Hepatocyte (in vitro differentiated cells): ENCODE measurements at regions not wholly inside any gene's neighbourhood (a gene's known extent, or its start where the extent isn't known, plus 50 kb on each side); places are given as distances from the start of the nearest gene placed in this dataset.

Source experiments
- DNase-seq: peaks from one replicate; pipeline ENCODE4 v3.0.0-alpha.2; 2016; ENCODE audit warnings: low spot score
- H2AFZ ChIP-seq: fragments of 200-600 bp; sonication (generic); 2 replicates; pipeline ENCODE4 v1.6.0; 2016; ENCODE audit warnings: antibody characterized with exemption, mild to moderate bottlenecking
- H3K27ac ChIP-seq: fragments of 200-600 bp; sonication (generic); 2 replicates; pipeline ENCODE4 v1.5.1; 2016; ENCODE audit warnings: mild to moderate bottlenecking
- H3K27me3 ChIP-seq: fragments of 200-600 bp; sonication (generic); 2 replicates; pipeline ENCODE4 v1.6.1; 2016
- H3K36me3 ChIP-seq: fragments of 200-600 bp; sonication (generic); replicated peaks from 2 replicates; pipeline ENCODE4 v1.5.1; 2016; ENCODE audit warnings: low read depth; ENCODE audit not compliant: insufficient read depth
- H3K4me1 ChIP-seq: fragments of 200-600 bp; sonication (generic); 2 replicates; pipeline ENCODE4 v1.5.1; 2016; ENCODE audit warnings: mild to moderate bottlenecking, moderate library complexity; ENCODE audit not compliant: insufficient read depth
- H3K4me2 ChIP-seq: fragments of 200-600 bp; sonication (generic); 2 replicates; pipeline ENCODE4 v1.6.0; 2016
- H3K4me3 ChIP-seq: fragments of 200-600 bp; sonication (generic); 2 replicates; pipeline ENCODE4 v1.5.1; 2016; ENCODE audit warnings: mild to moderate bottlenecking
- H3K79me2 ChIP-seq: fragments of 200-600 bp; sonication (generic); 2 replicates; pipeline ENCODE4 v1.6.0; 2017; ENCODE audit warnings: mild to moderate bottlenecking
- H3K9me2 ChIP-seq: fragments of 200-600 bp; sonication (generic); replicated peaks from 2 replicates; pipeline ENCODE4 v1.6.0; 2017; ENCODE audit warnings: mild to moderate bottlenecking; ENCODE audit not compliant: insufficient read depth
- H3K9me3 ChIP-seq: fragments of 200-600 bp; sonication (generic); 2 replicates; pipeline ENCODE4 v1.5.1; 2016; ENCODE audit warnings: low read depth, mild to moderate bottlenecking
- H4K20me1 ChIP-seq: fragments of 200-600 bp; sonication (generic); 2 replicates; pipeline ENCODE4 v1.6.0; 2016; ENCODE audit warnings: mild to moderate bottlenecking; ENCODE audit not compliant: insufficient read depth, poor library complexity, severe bottlenecking
- EZH2 ChIP-seq: fragments of 200-600 bp; sonication (generic); IDR thresholded peaks from 2 replicates; pipeline ENCODE4 v1.6.1; 2016; ENCODE audit warnings: antibody characterized with exemption, mild to moderate bottlenecking, borderline replicate concordance
- EZH2phosphoT487 ChIP-seq: fragments of 200-600 bp; sonication (generic); IDR thresholded peaks from one replicate; pipeline ENCODE4 v1.6.1; 2018; ENCODE audit warnings: antibody characterized with exemption, mild to moderate bottlenecking, low read depth, moderate library complexity; ENCODE audit not compliant: unreplicated experiment, severe bottlenecking
- WGBS: methylation state at CpG from one replicate; pipeline ENCODE4 v1.1.6; 2016; ENCODE audit warnings: low lambda C conversion rate; ENCODE audit errors: missing lambda C conversion rate; 5-methylcytosine and 5-hydroxymethylcytosine counted together
- TF ChIP-seq, protein P1 (sequence below): fragments of 200-600 bp; sonication (generic); IDR thresholded peaks from 2 replicates; pipeline ENCODE4 v1.5.1; 2016; ENCODE audit warnings: antibody characterized with exemption, mild to moderate bottlenecking; ENCODE audit not compliant: poor library complexity

- Histone ChIP-seq H3K4me1 (no peaks in the 10 kb centered on the region), H3K27ac (no peak overlapping the region), H2AFZ (no peak overlapping the region), H3K4me2 (no peak overlapping the region), H3K9me2 (no peaks in the 10 kb centered on the region), H3K9me3 (no peaks in the 10 kb centered on the region), H3K27me3 (no peaks in the 10 kb centered on the region), H3K4me3 (no peak overlapping the region), H4K20me1 (no peaks in the 10 kb centered on the region), H3K36me3 (no peaks in the 10 kb centered on the region), H3K79me2 (no peaks in the 10 kb centered on the region)
- 77% methylated on average over 3 of the region's 3 CpGs for WGBS
- TF ChIP-seq EZH2phosphoT487 (no peak), EZH2 (no peak)
- TF ChIP-seq, protein P1, sequence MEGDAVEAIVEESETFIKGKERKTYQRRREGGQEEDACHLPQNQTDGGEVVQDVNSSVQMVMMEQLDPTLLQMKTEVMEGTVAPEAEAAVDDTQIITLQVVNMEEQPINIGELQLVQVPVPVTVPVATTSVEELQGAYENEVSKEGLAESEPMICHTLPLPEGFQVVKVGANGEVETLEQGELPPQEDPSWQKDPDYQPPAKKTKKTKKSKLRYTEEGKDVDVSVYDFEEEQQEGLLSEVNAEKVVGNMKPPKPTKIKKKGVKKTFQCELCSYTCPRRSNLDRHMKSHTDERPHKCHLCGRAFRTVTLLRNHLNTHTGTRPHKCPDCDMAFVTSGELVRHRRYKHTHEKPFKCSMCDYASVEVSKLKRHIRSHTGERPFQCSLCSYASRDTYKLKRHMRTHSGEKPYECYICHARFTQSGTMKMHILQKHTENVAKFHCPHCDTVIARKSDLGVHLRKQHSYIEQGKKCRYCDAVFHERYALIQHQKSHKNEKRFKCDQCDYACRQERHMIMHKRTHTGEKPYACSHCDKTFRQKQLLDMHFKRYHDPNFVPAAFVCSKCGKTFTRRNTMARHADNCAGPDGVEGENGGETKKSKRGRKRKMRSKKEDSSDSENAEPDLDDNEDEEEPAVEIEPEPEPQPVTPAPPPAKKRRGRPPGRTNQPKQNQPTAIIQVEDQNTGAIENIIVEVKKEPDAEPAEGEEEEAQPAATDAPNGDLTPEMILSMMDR, result no peak
- no peak for DNase-seq
Measured at GRCh38 chr21:36241717-36242116, 78.3 kb upstream of the MORC3 start.

DNA sequence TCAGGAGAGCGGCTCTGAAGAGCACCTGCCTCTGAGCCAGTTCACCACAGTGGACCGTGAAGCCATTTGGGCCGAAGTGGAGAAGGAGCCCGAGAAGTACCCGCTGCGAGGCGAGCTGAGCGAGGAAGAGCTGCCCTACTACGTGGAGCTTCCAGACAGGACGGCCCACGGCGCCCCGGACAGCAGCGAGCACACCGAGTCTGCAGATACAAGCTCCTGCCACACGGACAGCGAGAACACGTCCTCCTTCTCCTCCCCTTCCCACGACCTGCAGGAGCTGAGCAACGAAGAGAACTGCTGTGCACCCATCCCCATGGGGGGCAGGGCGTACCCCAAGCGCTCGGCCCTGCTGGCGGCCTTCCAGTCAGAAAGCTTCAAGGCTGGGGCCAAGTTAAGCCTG, 74.9 kb upstream of the MORC3 start:
- Histone ChIP-seq H4K20me1 (no peaks in the 10 kb centered on the region), H3K4me3 (no peak overlapping the region), H3K27me3 (no peaks in the 10 kb centered on the region), H3K9me3 (no peaks in the 10 kb centered on the region), H3K4me2 (no peak overlapping the region), H2AFZ (no peak overlapping the region), H3K79me2 (no peaks in the 10 kb centered on the region), H3K36me3 (no peaks in the 10 kb centered on the region), H3K27ac (no peak overlapping the region), H3K4me1 (no peaks in the 10 kb centered on the region), H3K9me2 (no peaks in the 10 kb centered on the region)
- WGBS, result 97% methylated on average over 23 of the region's 24 CpGs
- TF ChIP-seq, protein P1, result no peak
- TF ChIP-seq EZH2, result no peak
- TF ChIP-seq EZH2phosphoT487, result no peak
- DNase-seq, result no peak

GRCh38 chr21:36245649-36246048, 74.3 kb upstream of the MORC3 start:
- TF ChIP-seq EZH2, result no peak
- no peak for TF ChIP-seq EZH2phosphoT487
- TF ChIP-seq, protein P1, result no peak
- Histone ChIP-seq H4K20me1 (no peaks in the 10 kb centered on the region), H3K9me2 (no peaks in the 10 kb centered on the region), H3K27ac (no peak overlapping the region), H3K27me3 (no peaks in the 10 kb centered on the region), H3K4me2 (no peak overlapping the region), H3K4me1 (no peaks in the 10 kb centered on the region), H2AFZ (no peak overlapping the region), H3K79me2 (no peaks in the 10 kb centered on the region), H3K9me3 (no peaks in the 10 kb centered on the region), H3K4me3 (no peak overlapping the region), H3K36me3 (no peaks in the 10 kb centered on the region)
- no peak for DNase-seq
- 98% methylated on average over 18 of the region's 18 CpGs for WGBS

- Histone ChIP-seq H3K9me3 (no peaks in the 10 kb centered on the region), H4K20me1 (no peaks in the 10 kb centered on the region), H3K27ac (no peak overlapping the region), H3K4me3 (no peak overlapping the region), H2AFZ (no peak overlapping the region), H3K9me2 (no peaks in the 10 kb centered on the region), H3K79me2 (no peaks in the 10 kb centered on the region), H3K36me3 (no peaks in the 10 kb centered on the region), H3K27me3 (no peaks in the 10 kb centered on the region), H3K4me1 (no peaks in the 10 kb centered on the region), H3K4me2 (no peak overlapping the region)
- DNase-seq, result no peak
- WGBS, result 67% methylated on average over 23 of the region's 23 CpGs
- TF ChIP-seq, protein P1, result no peak
- TF ChIP-seq EZH2phosphoT487 (no peak), EZH2 (no peak)
Measured at GRCh38 chr21:36246080-36246631, 73.8 kb upstream of the MORC3 start.
